ENCODE measurements at regions not wholly inside any gene's neighbourhood (a gene's known extent, or its start where the extent isn't known, plus 50 kb on each side); places are given as distances from the start of the nearest gene placed in this dataset.
A peak's percentile ranks its signal among the peaks of the same experiment; 100 is the strongest.
"Not testable (repeated sequence)": the region's sequence is repeated elsewhere in the genome, so short reads cannot be mapped to it uniquely, and the experiment has no call there.

GRCh38 chr18:35827275-35827902 lies 145.1 kb upstream of the RMP24 start:
- no peak for DNase-seq (ENCODE audit: low spot score)

DNA sequence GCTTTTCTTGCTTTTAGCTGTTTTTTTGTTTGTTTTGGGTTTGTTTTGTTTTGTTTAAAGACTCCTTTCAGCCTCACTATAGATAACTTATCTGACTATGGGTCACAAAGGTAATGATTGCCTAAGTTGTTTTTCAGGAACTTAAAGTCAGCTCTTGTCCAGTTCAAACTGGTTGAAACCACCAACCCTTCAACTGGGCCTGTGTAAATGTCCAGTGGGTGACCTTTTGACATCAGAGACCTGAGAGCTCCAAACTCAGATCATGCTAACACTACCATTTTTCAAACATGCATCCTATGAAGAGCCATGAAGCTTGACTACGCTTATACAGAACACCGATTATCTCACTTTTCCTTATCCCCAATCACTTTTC lies 144.6 kb upstream of the RMP24 start:
- DNase-seq (ENCODE audit: low spot score), result no peak

GRCh38 chr18:35828591-35828990 lies 143.9 kb upstream of the RMP24 start:
- DNase-seq (ENCODE audit: low spot score), result no peak

- DNase-seq (ENCODE audit: low spot score), result no peak
Measured at GRCh38 chr18:35835366-35835765, 137.1 kb upstream of the RMP24 start.

DNA sequence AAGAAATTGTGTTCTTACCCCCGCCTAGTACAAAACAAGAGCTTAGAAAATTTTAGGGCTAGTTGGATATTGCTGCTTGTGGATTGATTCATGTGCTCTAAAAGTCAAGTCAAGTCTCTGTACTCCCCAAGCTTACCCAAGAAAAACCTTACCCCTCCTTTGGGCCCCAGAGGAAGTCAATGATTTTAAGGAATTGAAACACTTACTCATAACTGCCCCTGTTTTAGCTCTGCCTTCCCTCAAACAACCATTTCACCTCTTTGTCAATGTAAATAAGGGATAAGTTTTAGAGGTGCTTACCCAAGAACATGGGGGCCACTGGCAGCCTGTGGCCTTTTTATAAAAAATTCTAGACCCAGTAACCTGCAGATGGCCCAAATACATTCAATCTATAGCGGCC lies 136.6 kb upstream of the RMP24 start:
- DNase-seq (ENCODE audit: low spot score), result peak; percentile 2

GRCh38 chr18:35836932-35837331 lies 135.5 kb upstream of the RMP24 start:
- no peak for DNase-seq (ENCODE audit: low spot score)

- DNase-seq (ENCODE audit: low spot score), result no peak
Measured at GRCh38 chr18:35837922-35838496, 134.5 kb upstream of the RMP24 start.

DNA sequence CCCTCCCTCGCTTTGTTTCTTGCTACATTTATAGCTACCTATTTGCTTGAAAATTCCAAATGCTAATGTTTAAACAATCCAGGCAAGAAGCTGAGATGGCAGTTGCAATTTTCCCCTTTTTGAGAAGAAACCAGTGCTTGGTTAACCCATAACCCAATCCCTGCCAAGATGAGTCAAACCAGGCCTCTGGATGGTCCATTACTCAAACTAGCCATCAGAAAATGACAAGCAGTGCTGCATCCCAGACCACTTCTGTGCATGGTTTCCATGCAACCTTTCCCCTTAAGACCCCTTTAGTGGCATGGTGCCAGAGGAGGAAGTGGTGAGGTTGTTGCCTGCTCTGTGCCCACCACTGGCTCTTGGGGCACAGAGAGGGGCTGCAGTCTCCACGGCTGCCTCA lies 131.2 kb upstream of the RMP24 start:
- DNase-seq (ENCODE audit: low spot score), result no peak

DNA sequence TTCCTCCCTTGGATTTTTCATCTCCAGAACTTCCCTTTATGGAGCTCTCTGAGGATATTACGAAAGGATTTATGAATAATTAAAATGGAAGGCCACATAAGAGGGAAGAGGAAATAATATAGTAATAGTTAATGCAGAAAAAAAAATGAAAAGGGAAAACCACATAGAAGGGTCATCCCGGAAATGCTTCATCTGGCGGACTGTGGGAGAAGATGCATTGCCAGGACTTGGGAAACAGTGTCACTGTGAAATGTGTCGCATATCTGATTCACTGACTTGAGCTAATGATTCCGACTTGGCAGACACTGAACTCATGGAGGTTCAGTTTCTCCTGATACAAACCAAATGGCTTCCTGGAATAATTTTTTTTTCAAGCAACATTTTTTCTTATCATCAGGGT lies 129.9 kb upstream of the RMP24 start:
- no peak for DNase-seq (ENCODE audit: low spot score)

GRCh38 chr18:35848321-35848720 lies 124.2 kb upstream of the RMP24 start:
- DNase-seq (ENCODE audit: low spot score), result not testable (repeated sequence)

DNA sequence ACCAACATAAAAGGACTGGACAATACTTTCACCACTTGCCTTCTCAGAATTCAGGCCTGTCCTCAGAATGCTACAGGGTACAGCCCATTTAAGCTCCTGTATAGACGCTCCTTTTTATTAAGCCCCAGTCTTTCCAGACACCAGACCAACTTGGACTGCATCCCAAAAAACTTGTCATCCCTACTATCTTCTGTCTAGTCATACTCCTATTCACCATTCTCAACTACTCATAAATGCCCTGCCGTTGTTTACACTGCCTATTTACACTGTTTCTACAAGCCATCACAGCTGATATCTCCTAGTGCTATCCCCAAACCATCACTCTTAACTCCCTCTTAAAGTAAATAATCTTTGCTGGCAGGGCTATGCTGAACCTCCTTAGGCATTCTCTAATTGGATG lies 123.2 kb upstream of the RMP24 start:
- DNase-seq (ENCODE audit: low spot score), result not testable (repeated sequence)

DNA sequence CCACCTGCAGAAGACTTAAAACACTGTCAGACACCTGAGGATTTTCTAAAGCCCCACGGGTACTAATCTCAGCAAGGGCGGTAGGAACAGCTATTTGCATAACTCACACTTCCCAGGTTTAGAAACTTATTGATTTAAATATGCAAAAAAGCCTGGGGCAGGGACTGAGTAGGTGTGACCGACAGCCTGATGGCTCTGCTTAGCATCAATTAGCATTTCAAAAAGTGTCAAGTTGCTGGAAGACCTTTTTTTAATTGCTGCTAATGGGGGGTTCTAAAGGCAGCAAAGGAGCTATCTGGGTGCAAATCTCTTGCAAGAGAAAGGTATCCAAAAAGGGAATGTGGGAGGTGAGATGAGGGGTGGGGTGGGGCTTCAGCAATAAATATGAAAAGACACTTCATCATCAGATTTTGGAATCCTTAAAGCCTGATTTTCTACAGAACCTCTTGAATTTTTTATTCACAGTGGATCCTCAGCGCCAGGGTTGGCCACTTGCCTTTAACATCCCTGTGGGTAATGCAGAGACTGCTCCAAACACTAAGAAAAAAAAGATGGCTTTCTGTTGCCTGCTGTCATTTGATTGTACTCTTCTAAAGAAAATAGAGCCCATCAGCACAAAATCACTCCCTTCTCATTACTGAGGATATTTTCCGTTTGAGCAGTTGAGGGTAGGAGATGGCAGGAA lies 121.1 kb upstream of the RMP24 start:
- DNase-seq (ENCODE audit: low spot score), result no peak

GRCh38 chr18:35852786-35853185 lies 119.7 kb upstream of the RMP24 start:
- DNase-seq (ENCODE audit: low spot score), result no peak

- no peak for DNase-seq (ENCODE audit: low spot score)
Measured at GRCh38 chr18:35854095-35854494, 118.4 kb upstream of the RMP24 start.

DNA sequence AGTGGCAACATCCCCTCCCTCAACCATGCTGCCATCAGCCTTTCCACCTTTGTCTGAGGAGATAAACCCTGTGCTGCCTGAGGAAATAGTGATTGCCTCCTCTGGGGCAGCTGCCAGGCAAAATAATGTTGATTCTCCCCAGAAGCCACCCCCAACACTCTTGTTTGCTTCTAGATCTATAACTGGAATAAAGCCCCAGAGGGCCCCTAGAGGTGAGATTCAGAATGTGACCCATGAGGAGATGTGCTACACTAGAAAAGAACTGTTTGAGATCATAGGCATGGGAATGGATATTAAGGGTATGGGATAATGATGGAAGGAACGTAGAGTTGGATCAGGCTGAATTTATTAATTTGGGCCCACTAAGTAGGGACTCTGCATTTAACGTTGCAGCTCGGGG lies 116.3 kb upstream of the RMP24 start:
- no peak for DNase-seq (ENCODE audit: low spot score)

GRCh38 chr18:35856721-35857120 lies 115.8 kb upstream of the RMP24 start:
- DNase-seq (ENCODE audit: low spot score), result not testable (repeated sequence)

- not testable (repeated sequence) for DNase-seq (ENCODE audit: low spot score)
Measured at GRCh38 chr18:35857581-35857980, 114.9 kb upstream of the RMP24 start.

GRCh38 chr18:35861367-35862118 lies 110.9 kb upstream of the RMP24 start:
- no peak for DNase-seq (ENCODE audit: low spot score)

DNA sequence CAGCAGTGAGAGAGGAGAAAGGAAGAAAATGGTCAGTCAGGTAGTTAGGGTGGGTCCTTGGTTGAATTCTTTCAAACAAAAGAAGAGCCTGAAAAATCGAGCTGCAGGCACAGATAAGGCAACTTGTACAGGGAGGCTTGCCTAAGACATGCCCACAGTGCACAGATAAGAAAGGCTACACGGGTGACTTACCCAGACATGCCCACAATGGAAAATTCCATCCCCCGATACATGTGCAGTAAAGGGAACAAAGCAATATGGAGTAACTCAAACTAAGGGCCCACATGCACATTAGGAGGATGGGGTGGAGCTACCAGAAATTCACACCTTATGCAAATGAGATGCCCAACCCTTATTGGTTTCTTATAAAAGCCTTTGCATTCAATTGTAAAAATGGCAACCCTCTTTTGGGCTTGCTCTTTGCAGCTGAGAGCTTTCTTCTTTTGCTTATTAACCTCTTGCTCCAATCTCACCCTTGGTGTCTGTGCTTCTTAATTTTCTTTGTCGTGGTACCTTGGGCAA lies 110.3 kb upstream of the RMP24 start:
- no peak for DNase-seq (ENCODE audit: low spot score)

GRCh38 chr18:35864916-35865315 lies 107.6 kb upstream of the RMP24 start:
- DNase-seq (ENCODE audit: low spot score), result no peak

DNA sequence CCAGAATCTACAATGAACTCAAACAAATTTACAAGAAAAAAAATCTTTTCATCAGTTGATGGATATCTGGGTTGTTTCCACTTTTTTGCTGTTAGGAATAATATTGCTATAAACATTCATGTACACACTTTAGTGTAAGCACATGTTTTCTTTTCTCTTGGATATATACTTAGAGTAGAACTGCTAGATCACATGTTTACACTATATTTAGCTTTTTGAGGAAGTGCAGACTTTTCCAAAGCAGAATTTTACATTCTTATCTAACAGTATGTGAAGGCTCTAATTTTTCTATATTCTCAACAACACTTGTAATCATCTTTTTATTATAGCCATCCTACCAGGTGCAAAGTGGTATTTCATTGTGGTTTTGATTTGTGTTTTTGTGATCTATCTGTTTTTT lies 103.6 kb upstream of the RMP24 start:
- DNase-seq (ENCODE audit: low spot score), result no peak

DNA sequence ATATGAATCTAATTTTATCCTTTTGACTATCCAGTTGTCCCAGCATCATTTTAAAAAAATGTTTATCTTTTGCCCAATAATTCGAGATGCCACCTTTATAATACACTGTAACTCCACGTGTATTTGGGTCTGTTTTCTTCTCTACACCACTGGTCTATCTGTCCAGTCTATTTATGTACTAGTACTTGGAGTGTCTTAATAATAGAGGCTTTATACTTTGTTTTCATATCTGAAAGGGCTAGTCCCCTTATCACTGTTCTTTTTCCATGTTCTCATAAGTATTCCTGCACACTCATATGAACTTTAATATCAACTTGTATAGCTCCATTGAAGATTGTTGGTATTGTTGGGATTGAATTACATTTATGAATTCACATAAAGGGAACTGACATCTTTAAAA lies 101.1 kb upstream of the RMP24 start:
- DNase-seq (ENCODE audit: low spot score), result no peak

DNA sequence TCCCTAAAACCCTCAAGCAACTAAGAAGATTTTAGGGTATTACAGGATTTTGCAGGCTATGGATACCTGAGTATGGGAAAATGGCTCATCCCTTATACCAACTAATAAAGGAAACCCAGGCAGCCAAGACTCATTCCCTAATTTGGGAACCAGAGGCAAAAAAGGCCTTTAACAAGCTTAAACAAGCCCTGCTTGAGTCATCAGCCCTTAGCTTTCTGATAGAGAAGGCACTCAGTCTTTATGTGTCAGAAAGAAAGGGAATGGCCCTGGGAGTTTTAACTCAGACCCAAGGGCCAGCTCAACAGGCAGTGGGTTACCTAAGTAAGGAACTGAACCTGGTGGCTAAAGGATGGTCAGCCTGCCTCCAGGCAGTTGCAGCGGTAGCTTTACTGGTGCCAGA lies 96.9 kb upstream of the RMP24 start:
- no peak for DNase-seq (ENCODE audit: low spot score)

Data from pons (tissue), 1 donor.